OCI-LY7 (cell line): ENCODE measurements at regions not wholly inside any gene's neighbourhood (a gene's known extent, or its start where the extent isn't known, plus 50 kb on each side); places are given as distances from the start of the nearest gene placed in this dataset.
"Not testable (repeated sequence)": the region's sequence is repeated elsewhere in the genome, so short reads cannot be mapped to it uniquely, and the experiment has no call there.

Experiments
- BruUV-seq: library from RNA; stranded (reverse); fragments of 400-500 nt; replicated peaks from 2 replicates; lab custom pipeline; 2021; lab: Mats Ljungman, UMichigan
- CTCF ChIA-PET: fragments of 300-600 bp; sonication (Branson Sonifier 250); formaldehyde crosslinking; loops from one replicate; lab custom pipeline; 2022; ENCODE audit warnings: antibody characterized with exemption; ENCODE audit not compliant: unreplicated experiment; lab: Charles Lee
- POLR2A ChIA-PET: fragments of 300-600 bp; sonication (Branson Sonifier 250); formaldehyde crosslinking; loops from one replicate; lab custom pipeline; 2022; ENCODE audit warnings: antibody characterized with exemption; lab: Charles Lee
- DNase-seq: peaks from one replicate; pipeline ENCODE4 v3.0.0-alpha.2; 2015; ENCODE audit warnings: low spot score
- H2AFZ ChIP-seq: fragments of 200-600 bp; sonication (generic), shearing (Covaris generic); 2 replicates; pipeline ENCODE4 v1.6.1; 2014; ENCODE audit warnings: mild to moderate bottlenecking, antibody characterized with exemption, low read length, moderate library complexity
- H3K27ac ChIP-seq: fragments of 200-600 bp; sonication (generic); 2 replicates; pipeline ENCODE4 v1.5.1; 2014; ENCODE audit warnings: mixed run types, low read depth, mild to moderate bottlenecking, moderate library complexity, low read length, inconsistent platforms; ENCODE audit not compliant: poor library complexity, severe bottlenecking
- H3K36me3 ChIP-seq: fragments of 200-600 bp; sonication (generic); 2 replicates; pipeline ENCODE4 v1.6.1; 2014; ENCODE audit warnings: mild to moderate bottlenecking, antibody characterized with exemption, low read length, moderate library complexity, mixed read lengths; ENCODE audit not compliant: insufficient read depth
- H3K4me1 ChIP-seq: fragments of 200-600 bp; sonication (generic); 2 replicates; pipeline ENCODE4 v1.5.1; 2014; ENCODE audit warnings: mild to moderate bottlenecking, low read length; ENCODE audit not compliant: insufficient read depth, poor library complexity, severe bottlenecking
- H3K4me2 ChIP-seq: fragments of 200-600 bp; sonication (generic); 2 replicates; pipeline ENCODE4 v1.6.1; 2014; ENCODE audit warnings: mild to moderate bottlenecking, low read length
- H3K4me3 ChIP-seq: fragments of 200-600 bp; sonication (generic); 2 replicates; pipeline ENCODE4 v1.5.1; 2014; ENCODE audit warnings: mild to moderate bottlenecking, low read depth, low read length; ENCODE audit not compliant: poor library complexity, severe bottlenecking
- H3K79me2 ChIP-seq: fragments of 200-600 bp; sonication (generic); 2 replicates; pipeline ENCODE4 v1.6.1; 2016; ENCODE audit warnings: low read depth, mild to moderate bottlenecking, low read length, moderate library complexity, mixed read lengths; ENCODE audit not compliant: insufficient read depth
- H3K9me2 ChIP-seq: fragments of 200-600 bp; sonication (generic); 2 replicates; pipeline ENCODE4 v1.6.1; 2016; ENCODE audit warnings: mild to moderate bottlenecking, low read length, mixed read lengths; ENCODE audit not compliant: insufficient read depth
- H3K9me3 ChIP-seq: fragments of 200-600 bp; sonication (generic); 2 replicates; pipeline ENCODE4 v1.6.1; 2014; ENCODE audit warnings: mild to moderate bottlenecking, mixed run types, low read length, mixed read lengths
- H4K20me1 ChIP-seq: fragments of 200-600 bp; sonication (generic); 2 replicates; pipeline ENCODE4 v1.6.1; 2014; ENCODE audit warnings: mild to moderate bottlenecking, antibody characterized with exemption, low read length, moderate library complexity, mixed read lengths; ENCODE audit not compliant: insufficient read depth
- CTCF ChIP-seq: fragments of 200-600 bp; sonication (generic); conservative IDR thresholded peaks from 2 replicates; pipeline ENCODE4 v1.5.1; 2014; ENCODE audit warnings: mild to moderate bottlenecking, antibody characterized with exemption, low read length, moderate library complexity, mixed read lengths
- EZH2phosphoT487 ChIP-seq: fragments of 200-600 bp; sonication (generic); IDR thresholded peaks from 2 replicates; pipeline ENCODE4 v1.6.1; 2018; ENCODE audit warnings: low read depth, borderline replicate concordance, mild to moderate bottlenecking, mixed run types, antibody characterized with exemption, low read length, moderate library complexity, mixed read lengths
- intact Hi-C: fragments of 100-400 bp; cut with micrococcal nuclease; formaldehyde crosslinking; loops from one replicate; pipeline ENCODE4 v1.10.0; 2022; ENCODE audit not compliant: unreplicated experiment

- DNase-seq = no peak
- Histone ChIP-seq H3K79me2 (no peaks in the 10 kb centered on the region), H3K36me3 (no peaks in the 10 kb centered on the region), H3K4me2 (no peak overlapping the region), H3K9me2 (no peaks in the 10 kb centered on the region), H4K20me1 (no peaks in the 10 kb centered on the region), H2AFZ (no peak overlapping the region), H3K4me1 (no peaks in the 10 kb centered on the region), H3K27ac (no peak overlapping the region), H3K4me3 (no peak overlapping the region), H3K9me3 (no peaks in the 10 kb centered on the region)
- POLR2A ChIA-PET = no interaction called here
- intact Hi-C loops = no loop called here
- CTCF ChIA-PET = no interaction called here
- TF ChIP-seq CTCF = no peak
- TF ChIP-seq EZH2phosphoT487 = no peak
- BruUV-seq = no TSS peak
Measured at GRCh38 chr10:121325490-121326231, 272.6 kb downstream of the FGFR2 start.

GRCh38 chr10:121326905-121327304 is 271.3 kb downstream of the FGFR2 start:
- H3K9me3 ChIP-seq = no peaks in the 10 kb centered on the region
- CTCF ChIA-PET = no interaction called here
- no peak overlapping the region for H2AFZ ChIP-seq
- H4K20me1 ChIP-seq = no peaks in the 10 kb centered on the region
- POLR2A ChIA-PET = no interaction called here
- BruUV-seq = no TSS peak
- no peak for DNase-seq
- no peaks in the 10 kb centered on the region for H3K4me1 ChIP-seq
- H3K4me3 ChIP-seq = no peak overlapping the region
- TF ChIP-seq EZH2phosphoT487 = no peak
- no peak for TF ChIP-seq CTCF
- H3K4me2 ChIP-seq = no peak overlapping the region
- H3K79me2 ChIP-seq = no peaks in the 10 kb centered on the region
- intact Hi-C loops = no loop called here
- no peak overlapping the region for H3K27ac ChIP-seq
- no peaks in the 10 kb centered on the region for H3K9me2 ChIP-seq
- H3K36me3 ChIP-seq = no peaks in the 10 kb centered on the region

- Histone ChIP-seq H4K20me1 (no peaks in the 10 kb centered on the region), H3K9me3 (no peaks in the 10 kb centered on the region), H3K79me2 (no peaks in the 10 kb centered on the region), H3K4me3 (no peak overlapping the region), H3K36me3 (no peaks in the 10 kb centered on the region), H3K27ac (no peak overlapping the region), H3K9me2 (no peaks in the 10 kb centered on the region), H3K4me1 (no peaks in the 10 kb centered on the region), H2AFZ (no peak overlapping the region), H3K4me2 (no peak overlapping the region)
- TF ChIP-seq CTCF (no peak), EZH2phosphoT487 (no peak)
- intact Hi-C loops = no loop called here
- POLR2A ChIA-PET = no interaction called here
- no TSS peak for BruUV-seq
- DNase-seq = no peak
- CTCF ChIA-PET = no interaction called here
Measured at GRCh38 chr10:121327727-121328126, 270.5 kb downstream of the FGFR2 start.

- BruUV-seq, DNase-seq: not testable (repeated sequence)
Measured at GRCh38 chr10:121329631-121330030, 268.6 kb downstream of the FGFR2 start.

More at GRCh38 chr10:121329631-121330030, 268.6 kb downstream of the FGFR2 start:
- H3K4me2 ChIP-seq, POLR2A ChIA-PET, CTCF ChIA-PET, H3K9me3 ChIP-seq, H3K36me3 ChIP-seq, H3K79me2 ChIP-seq, H4K20me1 ChIP-seq, H3K4me1 ChIP-seq, H3K27ac ChIP-seq, H3K9me2 ChIP-seq, H2AFZ ChIP-seq, H3K4me3 ChIP-seq, intact Hi-C loops: not testable (repeated sequence)
